ENCODE measurements at regions not wholly inside any gene's neighbourhood (a gene's known extent, or its start where the extent isn't known, plus 50 kb on each side); places are given as distances from the start of the nearest gene placed in this dataset.

- no peak for TF ChIP-seq EZH2 (IDR thresholded peaks at IDR 0.05; ENCODE audit: borderline replicate concordance, low read length)
- TF ChIP-seq, protein P1, sequence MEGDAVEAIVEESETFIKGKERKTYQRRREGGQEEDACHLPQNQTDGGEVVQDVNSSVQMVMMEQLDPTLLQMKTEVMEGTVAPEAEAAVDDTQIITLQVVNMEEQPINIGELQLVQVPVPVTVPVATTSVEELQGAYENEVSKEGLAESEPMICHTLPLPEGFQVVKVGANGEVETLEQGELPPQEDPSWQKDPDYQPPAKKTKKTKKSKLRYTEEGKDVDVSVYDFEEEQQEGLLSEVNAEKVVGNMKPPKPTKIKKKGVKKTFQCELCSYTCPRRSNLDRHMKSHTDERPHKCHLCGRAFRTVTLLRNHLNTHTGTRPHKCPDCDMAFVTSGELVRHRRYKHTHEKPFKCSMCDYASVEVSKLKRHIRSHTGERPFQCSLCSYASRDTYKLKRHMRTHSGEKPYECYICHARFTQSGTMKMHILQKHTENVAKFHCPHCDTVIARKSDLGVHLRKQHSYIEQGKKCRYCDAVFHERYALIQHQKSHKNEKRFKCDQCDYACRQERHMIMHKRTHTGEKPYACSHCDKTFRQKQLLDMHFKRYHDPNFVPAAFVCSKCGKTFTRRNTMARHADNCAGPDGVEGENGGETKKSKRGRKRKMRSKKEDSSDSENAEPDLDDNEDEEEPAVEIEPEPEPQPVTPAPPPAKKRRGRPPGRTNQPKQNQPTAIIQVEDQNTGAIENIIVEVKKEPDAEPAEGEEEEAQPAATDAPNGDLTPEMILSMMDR (IDR thresholded peaks at IDR 0.05; ENCODE audit: low read length), result no peak
Measured at GRCh38 chr16:52633230-52633629, 86.3 kb upstream of the TOX3 start.

All from OCI-LY1 (cell line).